SW 1271 (cell line): ENCODE measurements at regions not wholly inside any gene's neighbourhood (a gene's known extent, or its start where the extent isn't known, plus 50 kb on each side); places are given as distances from the start of the nearest gene placed in this dataset.

Experiments used
- DNase-seq, 2 experiments: peaks; one replicate each; lab custom pipeline; 2025; lab: John Stamatoyannopoulos, UW

DNA sequence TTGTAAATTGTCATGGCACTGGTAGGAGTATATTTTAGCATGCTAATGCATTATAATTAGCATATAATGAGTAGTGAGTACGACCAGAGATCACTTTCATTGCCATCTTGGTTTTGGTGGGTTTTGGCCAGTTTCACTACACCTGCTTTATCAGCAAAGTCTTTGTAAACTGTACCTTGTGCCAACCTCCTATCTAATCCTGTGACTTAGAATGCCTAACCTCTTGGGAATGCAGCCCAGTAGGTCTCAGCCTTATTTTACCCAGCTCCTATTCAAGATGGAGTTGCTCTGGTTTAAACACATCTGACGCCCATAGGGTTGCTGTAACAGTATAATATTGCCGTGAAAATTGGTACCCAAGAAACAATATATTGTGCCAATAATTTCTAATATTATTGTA lies 159.4 kb downstream of the MAGEB5 start:
- DNase-seq = no peak

DNA sequence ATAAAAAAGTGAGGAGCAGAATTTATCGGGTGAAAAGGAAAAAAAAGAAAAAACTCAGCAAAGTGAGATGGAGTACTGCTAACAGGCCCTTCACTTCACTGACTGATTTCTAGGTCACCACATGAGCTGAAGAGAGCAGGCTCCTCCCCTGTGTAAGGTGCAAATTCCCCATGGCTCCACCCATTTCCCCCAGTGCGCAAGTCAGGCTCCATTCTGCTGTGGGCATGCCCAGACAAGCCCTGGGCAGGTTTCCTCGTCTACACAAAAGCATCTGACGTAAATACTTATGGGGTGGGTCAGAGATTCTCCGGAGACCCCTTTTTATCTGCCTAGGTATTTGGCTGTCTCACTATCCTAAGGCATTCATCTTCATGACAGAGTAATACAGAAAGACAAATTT lies 157.9 kb downstream of the MAGEB5 start:
- no peak for DNase-seq

DNA sequence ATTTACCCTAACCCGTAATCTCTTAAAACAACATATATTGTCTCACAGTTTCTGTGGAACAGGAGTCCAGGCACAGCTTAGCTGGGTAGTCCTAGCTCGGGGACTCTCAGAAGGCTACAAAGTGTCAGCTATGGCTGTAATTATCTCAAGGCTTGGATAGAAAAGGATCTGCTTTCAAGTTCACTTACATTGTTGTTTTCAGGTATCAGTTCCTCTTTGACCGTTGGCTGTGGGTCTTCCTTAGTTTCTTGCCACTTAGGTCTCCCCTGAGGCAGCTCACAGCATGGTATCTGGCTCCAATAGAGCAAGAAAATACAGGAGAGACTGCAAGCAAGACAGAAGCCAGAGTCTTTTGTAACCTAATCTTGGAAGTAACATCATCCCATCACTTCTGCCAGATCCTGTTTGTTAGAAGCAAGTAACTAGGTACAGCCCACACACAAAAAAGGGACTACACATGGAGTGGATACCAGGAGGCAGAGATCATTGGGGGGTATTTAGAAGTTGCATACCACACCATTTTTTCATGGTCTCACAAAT lies 137.0 kb downstream of the MAGEB5 start:
- DNase-seq = no peak

DNA sequence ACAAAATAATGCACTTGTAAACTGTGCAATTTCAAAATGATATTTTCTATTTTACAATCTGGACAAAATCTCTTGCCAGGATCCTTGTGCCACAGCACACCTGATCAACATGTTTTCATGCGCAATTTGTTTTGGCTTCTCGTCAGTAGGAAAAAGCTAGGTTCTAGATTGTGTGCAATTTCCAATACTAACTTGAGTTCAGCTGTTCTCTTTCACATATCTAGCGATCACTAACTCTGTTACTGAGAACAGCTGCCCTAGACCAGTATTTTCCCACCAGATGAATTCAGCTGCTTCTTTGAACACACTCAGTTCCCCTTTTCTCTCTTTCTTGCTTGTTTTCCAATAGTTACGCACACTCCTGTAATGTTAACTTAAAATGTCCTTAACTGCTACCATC lies 131.2 kb downstream of the MAGEB5 start:
- no peak for DNase-seq

DNA sequence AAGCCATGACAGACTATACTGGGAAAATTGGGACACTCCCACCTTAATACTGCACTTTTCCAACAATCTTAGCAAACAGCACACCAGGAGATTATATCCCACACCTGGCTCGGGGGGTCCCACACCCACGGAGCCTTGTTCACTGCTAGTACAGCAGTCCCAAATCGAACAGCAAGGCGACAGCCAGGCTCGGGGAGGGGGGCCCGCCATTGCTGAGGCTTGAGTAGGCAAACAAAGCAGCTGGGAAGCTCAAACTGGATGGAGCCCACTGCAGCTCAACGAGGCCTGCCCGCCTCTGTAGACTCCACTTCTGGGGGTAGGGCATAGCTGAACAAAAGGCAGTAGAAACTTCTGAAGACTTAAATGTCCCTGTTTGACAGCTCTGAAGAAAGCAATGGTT lies 118.3 kb downstream of the MAGEB5 start:
- DNase-seq = no peak

DNA sequence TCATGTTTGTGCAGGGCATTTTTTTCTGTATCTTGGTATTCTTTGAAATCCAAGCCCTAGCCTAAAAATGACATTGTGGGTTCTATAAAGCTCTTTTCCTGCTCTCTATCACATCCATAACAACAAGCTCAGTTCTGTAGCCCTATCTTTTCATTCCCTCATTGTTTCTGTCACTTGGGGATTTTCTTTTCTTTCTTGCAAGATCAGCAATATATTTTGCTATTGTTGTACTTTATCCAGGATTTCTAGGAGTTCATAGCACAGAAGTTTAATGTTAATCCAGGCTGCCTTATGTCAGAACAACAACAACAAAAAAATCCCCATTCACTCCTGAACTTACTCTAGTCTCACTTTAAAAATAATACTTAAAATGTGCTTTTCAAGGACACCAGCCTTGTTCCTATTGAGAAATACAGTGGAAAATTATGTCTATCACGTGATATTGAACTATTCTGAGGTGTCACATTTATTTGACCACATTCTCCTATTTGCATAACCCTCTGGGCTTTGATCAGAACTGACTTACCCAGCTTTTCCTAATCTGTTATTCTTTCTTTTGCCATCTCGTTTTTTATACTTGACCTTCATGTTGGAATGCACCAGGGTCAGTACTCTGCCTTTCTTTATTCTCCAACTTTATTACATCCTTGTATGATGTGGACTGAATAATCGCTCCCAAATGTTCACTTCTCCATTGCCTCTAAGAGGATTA lies 112.8 kb downstream of the MAGEB5 start:
- DNase-seq = no peak

DNA sequence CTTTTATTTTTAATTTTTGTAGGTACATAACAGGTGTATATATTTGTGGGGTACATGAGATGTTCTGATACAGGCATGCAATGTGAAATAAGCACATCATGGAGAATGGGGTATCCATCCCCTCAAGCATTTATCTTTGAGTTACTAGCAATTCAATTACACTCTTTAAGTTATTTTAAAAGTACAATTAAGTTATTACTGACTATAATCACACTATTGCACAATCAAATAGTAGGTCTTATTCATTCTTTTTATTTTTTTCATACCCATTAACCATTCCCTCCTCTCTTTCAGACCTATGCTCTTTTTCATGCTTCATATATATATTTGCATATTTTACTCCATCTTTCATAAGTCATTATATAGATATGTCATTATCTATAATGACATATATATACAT lies 93.3 kb downstream of the MAGEB5 start:
- DNase-seq = no peak

DNA sequence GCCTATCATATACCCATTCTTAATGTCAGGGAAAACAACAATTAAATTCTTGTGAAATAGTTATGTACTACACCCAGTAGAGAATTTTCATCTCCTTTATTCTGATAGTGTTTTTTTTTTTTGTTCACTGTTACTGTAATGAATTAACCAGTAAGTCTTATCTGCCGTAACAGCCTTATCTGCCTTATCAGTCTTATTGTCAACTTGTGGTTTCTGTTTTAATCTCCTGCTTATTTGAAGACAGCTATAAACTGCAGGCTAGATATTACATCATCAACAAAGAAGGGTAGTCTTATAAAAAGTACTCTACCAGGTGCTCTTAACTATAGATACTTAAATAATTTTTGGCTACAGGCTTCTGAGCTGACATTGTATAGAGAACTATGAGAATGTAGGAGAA lies 79.5 kb downstream of the MAGEB5 start:
- DNase-seq = no peak

DNA sequence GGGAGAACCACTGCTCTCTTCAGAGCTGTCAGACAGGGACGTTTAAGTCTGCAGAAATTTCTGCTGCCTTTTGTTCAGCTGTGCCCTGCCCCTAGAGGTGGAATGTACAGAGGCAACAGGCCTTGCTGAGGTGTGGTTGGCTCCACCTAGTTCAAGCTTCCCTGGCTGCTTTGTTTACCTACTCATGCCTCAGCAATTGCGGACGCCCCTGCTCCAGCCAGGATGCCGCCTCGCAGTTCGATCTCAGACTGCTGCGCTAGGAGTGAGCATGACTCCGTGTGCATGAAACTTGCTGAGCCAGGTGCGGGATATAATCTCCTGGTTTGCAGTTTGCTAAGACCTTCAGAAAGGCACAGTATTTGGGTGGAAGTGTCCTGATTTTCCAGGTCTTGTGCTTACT lies 70.9 kb downstream of the MAGEB5 start:
- DNase-seq = no peak
